ENCODE measurements at regions not wholly inside any gene's neighbourhood (a gene's known extent, or its start where the extent isn't known, plus 50 kb on each side); places are given as distances from the start of the nearest gene placed in this dataset.

- no peak for DNase-seq
These were observed 112.0 kb upstream of the CARMIL1 start for GRCh38 chr6:25166955-25167748.

- DNase-seq: no peak
These were observed 111.2 kb upstream of the CARMIL1 start for GRCh38 chr6:25167961-25168360.

- DNase-seq: no peak
These were observed 110.5 kb upstream of the CARMIL1 start for GRCh38 chr6:25168637-25169036.

- DNase-seq: no peak
These were observed 109.6 kb upstream of the CARMIL1 start for GRCh38 chr6:25169553-25169952.

- DNase-seq: no peak
These were observed 109.2 kb upstream of the CARMIL1 start for GRCh38 chr6:25169961-25170360.

- DNase-seq: no peak
These were observed 108.5 kb upstream of the CARMIL1 start for GRCh38 chr6:25170640-25171039.

- no peak for DNase-seq
These were observed 107.9 kb upstream of the CARMIL1 start for GRCh38 chr6:25171301-25171700.

- DNase-seq: no peak
These were observed 106.4 kb upstream of the CARMIL1 start for GRCh38 chr6:25172819-25173218.

GRCh38 chr6:25173246-25173645 lies 105.9 kb upstream of the CARMIL1 start:
- no peak for DNase-seq

GRCh38 chr6:25173951-25174474 lies 105.2 kb upstream of the CARMIL1 start:
- peak; percentile 79 for DNase-seq

- no peak for DNase-seq
These were observed 104.5 kb upstream of the CARMIL1 start for GRCh38 chr6:25174678-25175077.

GRCh38 chr6:25175196-25175595 lies 104.0 kb upstream of the CARMIL1 start:
- no peak for DNase-seq

GRCh38 chr6:25175681-25176080 lies 103.5 kb upstream of the CARMIL1 start:
- DNase-seq: no peak

GRCh38 chr6:25176466-25176865 lies 102.7 kb upstream of the CARMIL1 start:
- DNase-seq: no peak

- no peak for DNase-seq
These were observed 101.6 kb upstream of the CARMIL1 start for GRCh38 chr6:25177500-25178028.

- no peak for DNase-seq
These were observed 100.7 kb upstream of the CARMIL1 start for GRCh38 chr6:25178336-25179035.

- no peak for DNase-seq
These were observed 100.0 kb upstream of the CARMIL1 start for GRCh38 chr6:25179051-25179778.

GRCh38 chr6:25180630-25181349 lies 98.4 kb upstream of the CARMIL1 start:
- no peak for DNase-seq

- DNase-seq: no peak
These were observed 97.8 kb upstream of the CARMIL1 start for GRCh38 chr6:25181350-25181724.

GRCh38 chr6:25181923-25182322 lies 97.3 kb upstream of the CARMIL1 start:
- DNase-seq: no peak

GRCh38 chr6:25186919-25187318 lies 92.3 kb upstream of the CARMIL1 start:
- DNase-seq: no peak

- DNase-seq: no peak
These were observed 90.9 kb upstream of the CARMIL1 start for GRCh38 chr6:25188232-25188631.

All from kidney glomerular epithelial cell (primary cell).